MM.1S (cell line): ENCODE measurements at regions not wholly inside any gene's neighbourhood (a gene's known extent, or its start where the extent isn't known, plus 50 kb on each side); places are given as distances from the start of the nearest gene placed in this dataset.
"Not testable (repeated sequence)": the region's sequence is repeated elsewhere in the genome, so short reads cannot be mapped to it uniquely, and the experiment has no call there.

Source experiments
- DNase-seq: peaks from one replicate; pipeline ENCODE4 v3.0.0-alpha.2; 2015
- H2AFZ ChIP-seq: fragments of 300-600 bp; sonication (generic); 2 replicates; pipeline ENCODE4 v1.6.0; 2016; ENCODE audit warnings: antibody characterized with exemption, low read length
- H3F3A ChIP-seq: fragments of 300-600 bp; sonication (generic); 2 replicates; pipeline ENCODE4 v1.6.1; 2016; ENCODE audit warnings: mild to moderate bottlenecking, antibody characterized with exemption, low read length, moderate library complexity, mixed read lengths; ENCODE audit not compliant: insufficient read depth
- H3K27ac ChIP-seq: fragments of 300-600 bp; sonication (generic); 2 replicates; pipeline ENCODE4 v1.5.1; 2016; ENCODE audit warnings: mild to moderate bottlenecking, low read length
- H3K27me3 ChIP-seq: fragments of 300-600 bp; sonication (generic); replicated peaks from 2 replicates; pipeline ENCODE4 v1.6.0; 2016; ENCODE audit warnings: low read length; ENCODE audit not compliant: insufficient read depth
- H3K36me3 ChIP-seq: fragments of 300-600 bp; sonication (generic); replicated peaks from 2 replicates; pipeline ENCODE4 v1.6.1; 2016; ENCODE audit warnings: mild to moderate bottlenecking, low read length, mixed read lengths; ENCODE audit not compliant: insufficient read depth
- H3K4me1 ChIP-seq: fragments of 300-600 bp; sonication (generic); 2 replicates; pipeline ENCODE4 v1.6.1; 2016; ENCODE audit warnings: low read length, mixed read lengths
- H3K4me2 ChIP-seq: fragments of 300-600 bp; sonication (generic); 2 replicates; pipeline ENCODE4 v1.6.0; 2016; ENCODE audit warnings: low read depth, low read length
- H3K4me3 ChIP-seq: fragments of 300-600 bp; sonication (generic); 2 replicates; pipeline ENCODE4 v1.5.1; 2016; ENCODE audit warnings: low read length, mixed read lengths
- H3K79me2 ChIP-seq: fragments of 300-600 bp; sonication (generic); 2 replicates; pipeline ENCODE4 v1.6.1; 2016; ENCODE audit warnings: mixed run types, low read length, mixed read lengths
- H3K9ac ChIP-seq: fragments of 300-600 bp; sonication (generic); 2 replicates; pipeline ENCODE4 v1.6.1; 2016; ENCODE audit warnings: low read length, mixed read lengths
- H3K9me2 ChIP-seq: fragments of 300-600 bp; sonication (generic); replicated peaks from 2 replicates; pipeline ENCODE4 v1.6.1; 2016; ENCODE audit warnings: mild to moderate bottlenecking, low read length, mixed read lengths; ENCODE audit not compliant: insufficient read depth
- H3K9me3 ChIP-seq: fragments of 300-600 bp; sonication (generic); replicated peaks from 2 replicates; pipeline ENCODE4 v1.6.1; 2016; ENCODE audit warnings: mild to moderate bottlenecking, low read length, mixed read lengths; ENCODE audit not compliant: insufficient read depth
- H4K20me1 ChIP-seq: fragments of 300-600 bp; sonication (generic); 2 replicates; pipeline ENCODE4 v1.6.1; 2016; ENCODE audit warnings: mild to moderate bottlenecking, low read length, moderate library complexity, mixed read lengths; ENCODE audit not compliant: insufficient read depth
- CTCF ChIP-seq: fragments of 300-600 bp; sonication (generic); IDR thresholded peaks from 2 replicates; pipeline ENCODE4 v1.5.1; 2016; ENCODE audit warnings: antibody characterized with exemption, low read length, mixed read lengths
- EZH2 ChIP-seq: fragments of 300-600 bp; sonication (generic); optimal IDR thresholded peaks from 2 replicates; pipeline ENCODE3; 2017; ENCODE audit warnings: low read depth, mild to moderate bottlenecking, antibody characterized with exemption, low read length, mixed read lengths
- EZH2phosphoT487 ChIP-seq: fragments of 300-600 bp; sonication (generic); IDR thresholded peaks from 2 replicates; pipeline ENCODE4 v1.6.1; 2018; ENCODE audit warnings: antibody characterized with exemption, low read length

GRCh38 chr4:101643186-101643837 is 147.2 kb upstream of the BANK1 start:
- Histone ChIP-seq H4K20me1 (no peaks in the 10 kb centered on the region), H3K4me2 (no peak overlapping the region), H3K4me3 (no peak overlapping the region), H3K9me3 (no peaks in the 10 kb centered on the region), H3F3A (no peaks in the 10 kb centered on the region), H2AFZ (no peak overlapping the region), H3K36me3 (no peaks in the 10 kb centered on the region), H3K27ac (no peak overlapping the region), H3K9ac (no peak overlapping the region), H3K27me3 (no peaks in the 10 kb centered on the region), H3K4me1 (no peaks in the 10 kb centered on the region), H3K9me2 (no peaks in the 10 kb centered on the region), H3K79me2 (no peaks in the 10 kb centered on the region)
- no peak for DNase-seq
- TF ChIP-seq EZH2 (no peak), CTCF (no peak), EZH2phosphoT487 (no peak)

GRCh38 chr4:101632766-101633165 is 157.8 kb upstream of the BANK1 start:
- not testable (repeated sequence) for H2AFZ ChIP-seq, H3K36me3 ChIP-seq, H3K4me1 ChIP-seq, H3K9me3 ChIP-seq, H3F3A ChIP-seq, H3K27me3 ChIP-seq, DNase-seq, H3K79me2 ChIP-seq, H3K4me3 ChIP-seq, H3K4me2 ChIP-seq, H3K27ac ChIP-seq, H4K20me1 ChIP-seq, H3K9me2 ChIP-seq, H3K9ac ChIP-seq

- Histone ChIP-seq H3K4me3 (no peak overlapping the region), H2AFZ (no peak overlapping the region), H3K27me3 (no peaks in the 10 kb centered on the region), H3K27ac (no peak overlapping the region), H3K4me2 (no peak overlapping the region), H3K4me1 (no peaks in the 10 kb centered on the region), H3K9ac (no peak overlapping the region), H4K20me1 (no peaks in the 10 kb centered on the region), H3K36me3 (no peaks in the 10 kb centered on the region), H3K9me2 (no peaks in the 10 kb centered on the region), H3K9me3 (no peaks in the 10 kb centered on the region), H3F3A (no peaks in the 10 kb centered on the region), H3K79me2 (no peaks in the 10 kb centered on the region)
- DNase-seq, result no peak
- TF ChIP-seq CTCF, result no peak
- TF ChIP-seq EZH2phosphoT487, result no peak
- TF ChIP-seq EZH2, result no peak
Measured at GRCh38 chr4:101630319-101630986, 160.1 kb upstream of the BANK1 start.

GRCh38 chr4:101621120-101621519 is 169.4 kb upstream of the BANK1 start:
- Histone ChIP-seq H3K79me2 (no peaks in the 10 kb centered on the region), H3K9me3 (no peaks in the 10 kb centered on the region), H3K9ac (no peak overlapping the region), H3K4me2 (no peak overlapping the region), H2AFZ (no peak overlapping the region), H3K4me3 (no peak overlapping the region), H3K27ac (no peak overlapping the region), H3K9me2 (no peaks in the 10 kb centered on the region), H3K36me3 (no peaks in the 10 kb centered on the region), H4K20me1 (no peaks in the 10 kb centered on the region), H3K4me1 (no peaks in the 10 kb centered on the region), H3K27me3 (no peaks in the 10 kb centered on the region), H3F3A (no peaks in the 10 kb centered on the region)
- no peak for DNase-seq
- no peak for TF ChIP-seq EZH2
- no peak for TF ChIP-seq EZH2phosphoT487
- TF ChIP-seq CTCF, result no peak
